SU-DHL-6 (cell line): ENCODE measurements at regions not wholly inside any gene's neighbourhood (a gene's known extent, or its start where the extent isn't known, plus 50 kb on each side); places are given as distances from the start of the nearest gene placed in this dataset.

ENCODE experiments used
- CTCF ChIP-seq: fragments of 200-600 bp; sonication (generic); IDR thresholded peaks from one replicate; pipeline ENCODE4 v1.5.1; 2017; ENCODE audit warnings: antibody characterized with exemption, mild to moderate bottlenecking, low read length, moderate library complexity; ENCODE audit not compliant: insufficient read depth, poor library complexity, severe bottlenecking
- EZH2phosphoT487 ChIP-seq: fragments of 200-600 bp; sonication (generic), shearing (Covaris generic); conservative IDR thresholded peaks from 2 replicates; pipeline ENCODE4 v1.6.1; 2018; ENCODE audit warnings: mild to moderate bottlenecking, antibody characterized with exemption, low read length, moderate library complexity, mixed read lengths

DNA sequence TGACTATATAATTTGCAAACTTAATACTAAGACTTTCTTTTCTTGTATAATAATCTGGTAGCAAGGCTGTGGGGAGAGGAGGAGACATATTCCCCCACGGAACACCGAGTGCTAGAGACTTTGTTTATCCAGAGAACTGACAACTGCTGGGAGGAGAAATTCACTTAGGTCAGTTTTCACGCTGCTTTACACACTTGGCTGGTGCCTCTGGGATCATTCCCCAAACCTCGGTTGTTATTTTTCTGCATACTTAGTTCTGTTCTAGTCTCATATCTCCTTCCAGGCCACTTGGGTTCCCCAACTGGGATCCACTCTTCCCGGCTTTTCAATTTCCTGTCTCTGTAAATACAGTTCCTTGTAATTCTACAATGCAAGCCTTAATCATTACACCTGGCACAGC, 238.2 kb upstream of the ADAMTS16 start:
- TF ChIP-seq CTCF: no peak
- no peak for TF ChIP-seq EZH2phosphoT487
